ENCODE measurements at regions not wholly inside any gene's neighbourhood (a gene's known extent, or its start where the extent isn't known, plus 50 kb on each side); places are given as distances from the start of the nearest gene placed in this dataset.

DNA sequence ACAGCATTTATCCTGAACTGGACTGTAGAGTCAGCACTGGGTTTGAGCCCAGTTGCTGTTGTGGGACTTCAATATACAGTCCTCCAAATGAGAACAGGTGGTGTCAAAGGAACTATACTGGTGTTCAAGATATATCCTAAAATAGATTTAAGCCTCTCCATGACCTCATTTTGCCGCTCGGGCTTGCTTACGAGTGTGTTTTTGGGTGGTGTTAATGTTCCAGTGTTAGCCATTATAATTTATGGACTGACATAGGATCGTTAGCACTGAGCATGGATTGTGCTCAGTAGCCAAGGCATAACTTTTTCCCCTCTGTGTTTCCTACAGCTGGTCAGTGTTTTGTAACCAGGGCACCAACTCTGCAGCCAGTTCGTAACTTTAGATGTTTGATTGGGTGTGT, 306.6 kb downstream of the SPATA31D1 start:
- TF ChIP-seq YY1 (IDR thresholded peaks at IDR 0.05; ENCODE audit: insufficient read depth, insufficient read length): no peak
- TF ChIP-seq SUZ12 (IDR thresholded peaks at IDR 0.05; ENCODE audit: extremely low read depth, insufficient read depth, insufficient read length): no peak
- no peak for TF ChIP-seq ZNF274 (IDR thresholded peaks at IDR 0.05; ENCODE audit: low read depth, low read length)
